Large intestine (tissue), 3 donors: ENCODE measurements at regions not wholly inside any gene's neighbourhood (a gene's known extent, or its start where the extent isn't known, plus 50 kb on each side); places are given as distances from the start of the nearest gene placed in this dataset.

Experiments used
- DNase-seq, 2 donors: peaks; one replicate each; pipeline versions ENCODE4 v3.0.0 to v3.0.0-alpha.2; 2013
- H3K27ac ChIP-seq: one replicate; pipeline ENCODE4 v1.5.1; 2013; ENCODE audit warnings: low read length
- H3K27me3 ChIP-seq: 2 replicates; pipeline ENCODE4 v1.6.1; 2013; ENCODE audit warnings: low read length; ENCODE audit not compliant: control insufficient read depth, insufficient read depth
- H3K36me3 ChIP-seq: 2 replicates; pipeline ENCODE4 v1.6.1; 2013; ENCODE audit warnings: low read length; ENCODE audit not compliant: control insufficient read depth, insufficient read depth
- H3K4me1 ChIP-seq: one replicate; pipeline ENCODE4 v1.6.1; 2013; ENCODE audit warnings: low read length; ENCODE audit not compliant: control insufficient read depth, insufficient read depth
- H3K4me3 ChIP-seq: one replicate; pipeline ENCODE4 v1.5.1; 2013; ENCODE audit warnings: low read length
- H3K9me3 ChIP-seq: one replicate; pipeline ENCODE4 v1.6.1; 2013; ENCODE audit warnings: mild to moderate bottlenecking, low read depth, low read length, moderate library complexity; ENCODE audit not compliant: control insufficient read depth
- WGBS: methylation state at CpG from one replicate; pipeline ENCODE4 v1.1.5; 2013; ENCODE audit warnings: low lambda C conversion rate; ENCODE audit not compliant: insufficient coverage; 5-methylcytosine and 5-hydroxymethylcytosine counted together

- H3K4me3 ChIP-seq: no peak overlapping the region
- H3K27ac ChIP-seq: no peak overlapping the region
- H3K4me1 ChIP-seq: no peaks in the 10 kb centered on the region
- DNase-seq: no peak
- WGBS: 77% methylated on average over 2 of the region's 3 CpGs
- no peaks in the 10 kb centered on the region for H3K36me3 ChIP-seq
- H3K9me3 ChIP-seq: peaks cover 3% of the 10 kb centered on the region
- no peaks in the 10 kb centered on the region for H3K27me3 ChIP-seq
Measured at GRCh38 chr3:41143421-41144031, 55.8 kb upstream of the CTNNB1 start.

GRCh38 chr3:41144631-41145030 lies 54.7 kb upstream of the CTNNB1 start:
- H3K27ac ChIP-seq: no peak overlapping the region
- no peaks in the 10 kb centered on the region for H3K36me3 ChIP-seq

DNA sequence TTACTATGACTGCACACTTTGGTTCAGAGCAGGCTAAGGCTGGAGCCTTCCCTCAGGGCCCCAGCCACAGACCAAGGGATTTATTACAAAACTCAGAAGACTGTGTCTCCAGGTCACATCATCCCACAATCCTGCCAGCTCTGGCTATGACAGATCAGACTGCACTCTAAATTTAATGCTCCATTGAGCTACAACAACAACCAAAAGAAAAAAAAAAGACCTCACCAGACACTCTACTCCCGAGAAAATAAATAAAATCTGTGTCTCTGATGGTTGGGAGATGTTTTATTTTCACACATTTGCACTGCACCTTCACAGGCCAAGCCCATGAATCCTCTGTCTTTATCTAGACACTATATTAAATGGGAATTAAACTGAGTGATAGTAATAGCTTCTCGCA lies 50.8 kb upstream of the CTNNB1 start:
- Histone ChIP-seq H3K36me3 (no peaks in the 10 kb centered on the region), H3K4me1 (no peaks in the 10 kb centered on the region), H3K9me3 (peaks cover 3% of the 10 kb centered on the region), H3K27me3 (no peaks in the 10 kb centered on the region), H3K27ac (no peak overlapping the region), H3K4me3 (no peak overlapping the region)
- no peak for DNase-seq
- WGBS: 100% methylated on average over 1 of the region's 2 CpGs

More at GRCh38 chr3:41144631-41145030, 54.7 kb upstream of the CTNNB1 start:
- no peak for DNase-seq
- Histone ChIP-seq H3K9me3 (peaks cover 3% of the 10 kb centered on the region), H3K4me1 (no peaks in the 10 kb centered on the region), H3K27me3 (no peaks in the 10 kb centered on the region), H3K4me3 (no peak overlapping the region)
- WGBS: no CpG with 5 or more reads among the region's 1 CpG

- Histone ChIP-seq H3K27ac (no peak overlapping the region), H3K36me3 (no peaks in the 10 kb centered on the region), H3K4me1 (no peaks in the 10 kb centered on the region), H3K4me3 (no peak overlapping the region), H3K27me3 (no peaks in the 10 kb centered on the region), H3K9me3 (peaks cover 3% of the 10 kb centered on the region)
- DNase-seq: no peak
- WGBS: 0% methylated on average over 1 of the region's 4 CpGs
Measured at GRCh38 chr3:41148901-41149300, 50.4 kb upstream of the CTNNB1 start.
